MM.1S (cell line): ENCODE measurements at regions not wholly inside any gene's neighbourhood (a gene's known extent, or its start where the extent isn't known, plus 50 kb on each side); places are given as distances from the start of the nearest gene placed in this dataset.
"Not testable (repeated sequence)": the region's sequence is repeated elsewhere in the genome, so short reads cannot be mapped to it uniquely, and the experiment has no call there.

Experiments used
- DNase-seq: peaks from one replicate; pipeline ENCODE4 v3.0.0-alpha.2; 2015
- H2AFZ ChIP-seq: fragments of 300-600 bp; sonication (generic); 2 replicates; pipeline ENCODE4 v1.6.0; 2016; ENCODE audit warnings: antibody characterized with exemption, low read length
- H3F3A ChIP-seq: fragments of 300-600 bp; sonication (generic); 2 replicates; pipeline ENCODE4 v1.6.1; 2016; ENCODE audit warnings: mild to moderate bottlenecking, antibody characterized with exemption, low read length, moderate library complexity, mixed read lengths; ENCODE audit not compliant: insufficient read depth
- H3K27ac ChIP-seq: fragments of 300-600 bp; sonication (generic); 2 replicates; pipeline ENCODE4 v1.5.1; 2016; ENCODE audit warnings: mild to moderate bottlenecking, low read length
- H3K27me3 ChIP-seq: fragments of 300-600 bp; sonication (generic); replicated peaks from 2 replicates; pipeline ENCODE4 v1.6.0; 2016; ENCODE audit warnings: low read length; ENCODE audit not compliant: insufficient read depth
- H3K36me3 ChIP-seq: fragments of 300-600 bp; sonication (generic); replicated peaks from 2 replicates; pipeline ENCODE4 v1.6.1; 2016; ENCODE audit warnings: mild to moderate bottlenecking, low read length, mixed read lengths; ENCODE audit not compliant: insufficient read depth
- H3K4me1 ChIP-seq: fragments of 300-600 bp; sonication (generic); 2 replicates; pipeline ENCODE4 v1.6.1; 2016; ENCODE audit warnings: low read length, mixed read lengths
- H3K4me2 ChIP-seq: fragments of 300-600 bp; sonication (generic); 2 replicates; pipeline ENCODE4 v1.6.0; 2016; ENCODE audit warnings: low read depth, low read length
- H3K4me3 ChIP-seq: fragments of 300-600 bp; sonication (generic); 2 replicates; pipeline ENCODE4 v1.5.1; 2016; ENCODE audit warnings: low read length, mixed read lengths
- H3K79me2 ChIP-seq: fragments of 300-600 bp; sonication (generic); 2 replicates; pipeline ENCODE4 v1.6.1; 2016; ENCODE audit warnings: mixed run types, low read length, mixed read lengths
- H3K9ac ChIP-seq: fragments of 300-600 bp; sonication (generic); 2 replicates; pipeline ENCODE4 v1.6.1; 2016; ENCODE audit warnings: low read length, mixed read lengths
- H3K9me2 ChIP-seq: fragments of 300-600 bp; sonication (generic); replicated peaks from 2 replicates; pipeline ENCODE4 v1.6.1; 2016; ENCODE audit warnings: mild to moderate bottlenecking, low read length, mixed read lengths; ENCODE audit not compliant: insufficient read depth
- H3K9me3 ChIP-seq: fragments of 300-600 bp; sonication (generic); replicated peaks from 2 replicates; pipeline ENCODE4 v1.6.1; 2016; ENCODE audit warnings: mild to moderate bottlenecking, low read length, mixed read lengths; ENCODE audit not compliant: insufficient read depth
- H4K20me1 ChIP-seq: fragments of 300-600 bp; sonication (generic); 2 replicates; pipeline ENCODE4 v1.6.1; 2016; ENCODE audit warnings: mild to moderate bottlenecking, low read length, moderate library complexity, mixed read lengths; ENCODE audit not compliant: insufficient read depth
- CTCF ChIP-seq: fragments of 300-600 bp; sonication (generic); IDR thresholded peaks from 2 replicates; pipeline ENCODE4 v1.5.1; 2016; ENCODE audit warnings: antibody characterized with exemption, low read length, mixed read lengths
- EZH2 ChIP-seq: fragments of 300-600 bp; sonication (generic); optimal IDR thresholded peaks from 2 replicates; pipeline ENCODE3; 2017; ENCODE audit warnings: low read depth, mild to moderate bottlenecking, antibody characterized with exemption, low read length, mixed read lengths
- EZH2phosphoT487 ChIP-seq: fragments of 300-600 bp; sonication (generic); IDR thresholded peaks from 2 replicates; pipeline ENCODE4 v1.6.1; 2018; ENCODE audit warnings: antibody characterized with exemption, low read length

GRCh38 chr3:153818338-153818737, 302.9 kb upstream of the ARHGEF26 start:
- Histone ChIP-seq H3K79me2 (no peaks in the 10 kb centered on the region), H3K36me3 (no peaks in the 10 kb centered on the region), H4K20me1 (no peaks in the 10 kb centered on the region), H3K27ac (no peak overlapping the region), H3K4me1 (no peaks in the 10 kb centered on the region), H3K9me2 (no peaks in the 10 kb centered on the region), H3F3A (no peaks in the 10 kb centered on the region), H2AFZ (no peak overlapping the region), H3K4me3 (no peak overlapping the region), H3K9ac (no peak overlapping the region), H3K9me3 (no peaks in the 10 kb centered on the region), H3K27me3 (no peaks in the 10 kb centered on the region), H3K4me2 (no peak overlapping the region)
- DNase-seq: no peak
- TF ChIP-seq EZH2 (no peak), EZH2phosphoT487 (no peak), CTCF (no peak)

GRCh38 chr3:153820035-153820434, 301.2 kb upstream of the ARHGEF26 start:
- no peaks in the 10 kb centered on the region for H3F3A ChIP-seq

GRCh38 chr3:153828346-153828745, 292.8 kb upstream of the ARHGEF26 start:
- H4K20me1 ChIP-seq, H3K27ac ChIP-seq, DNase-seq, H3K4me3 ChIP-seq, H3K9me2 ChIP-seq, H3K4me2 ChIP-seq, H2AFZ ChIP-seq, H3K27me3 ChIP-seq, H3K79me2 ChIP-seq, H3F3A ChIP-seq, H3K9ac ChIP-seq, H3K36me3 ChIP-seq, H3K9me3 ChIP-seq, H3K4me1 ChIP-seq: not testable (repeated sequence)

More at GRCh38 chr3:153820035-153820434, 301.2 kb upstream of the ARHGEF26 start:
- no peak for TF ChIP-seq EZH2phosphoT487
- TF ChIP-seq EZH2: no peak
- no peak for TF ChIP-seq CTCF
- Histone ChIP-seq H3K9ac (no peak overlapping the region), H3K4me3 (no peak overlapping the region), H3K27me3 (no peaks in the 10 kb centered on the region), H3K27ac (no peak overlapping the region), H3K9me2 (no peaks in the 10 kb centered on the region), H3K9me3 (no peaks in the 10 kb centered on the region), H2AFZ (no peak overlapping the region), H3K36me3 (no peaks in the 10 kb centered on the region), H3K79me2 (no peaks in the 10 kb centered on the region), H4K20me1 (no peaks in the 10 kb centered on the region), H3K4me1 (no peaks in the 10 kb centered on the region), H3K4me2 (no peak overlapping the region)
- DNase-seq: no peak

- H3K36me3 ChIP-seq: no peaks in the 10 kb centered on the region
- H2AFZ ChIP-seq: no peak overlapping the region
- no peak for TF ChIP-seq CTCF
- TF ChIP-seq EZH2: no peak
- TF ChIP-seq EZH2phosphoT487: no peak
- H3K79me2 ChIP-seq: no peaks in the 10 kb centered on the region
- no peak overlapping the region for H3K9ac ChIP-seq
- no peak for DNase-seq
- H3F3A ChIP-seq: no peaks in the 10 kb centered on the region
- no peaks in the 10 kb centered on the region for H3K27me3 ChIP-seq
- H3K4me1 ChIP-seq: no peaks in the 10 kb centered on the region
- no peak overlapping the region for H3K4me3 ChIP-seq
- H4K20me1 ChIP-seq: no peaks in the 10 kb centered on the region
- no peak overlapping the region for H3K4me2 ChIP-seq
- no peak overlapping the region for H3K27ac ChIP-seq
- no peaks in the 10 kb centered on the region for H3K9me2 ChIP-seq
- no peaks in the 10 kb centered on the region for H3K9me3 ChIP-seq
Measured at GRCh38 chr3:153829606-153830170, 291.5 kb upstream of the ARHGEF26 start.
